ENCODE measurements at regions not wholly inside any gene's neighbourhood (a gene's known extent, or its start where the extent isn't known, plus 50 kb on each side); places are given as distances from the start of the nearest gene placed in this dataset.

GRCh38 chr4:95676190-95676589 lies 127.4 kb upstream of the UNC5C start:
- TF ChIP-seq CTCF (IDR thresholded peaks at IDR 0.05; ENCODE audit: poor library complexity), result no peak
- no peak for TF ChIP-seq EZH2phosphoT487 (IDR thresholded peaks at IDR 0.05; ENCODE audit: low read depth, severe bottlenecking, unreplicated experiment)
- TF ChIP-seq EZH2 (IDR thresholded peaks at IDR 0.05; ENCODE audit: borderline replicate concordance), result no peak
